GM12864 (cell line): ENCODE measurements at regions not wholly inside any gene's neighbourhood (a gene's known extent, or its start where the extent isn't known, plus 50 kb on each side); places are given as distances from the start of the nearest gene placed in this dataset.

Experiments
- DNase-seq: peaks from one replicate; pipeline ENCODE4 v3.0.0-alpha.2; 2011; ENCODE audit warnings: low read depth
- H3K4me3 ChIP-seq: 2 replicates; pipeline ENCODE4 v1.5.1; 2011; ENCODE audit warnings: mild to moderate bottlenecking, low read depth, low read length, control low read depth
- CTCF ChIP-seq: IDR thresholded peaks from 2 replicates; pipeline ENCODE4 v1.5.1; 2011; ENCODE audit warnings: low read depth, mild to moderate bottlenecking, moderate library complexity, low read length, control low read depth, inconsistent platforms; ENCODE audit errors: missing control alignments

GRCh38 chr2:65640793-65641103 is 208.3 kb upstream of the SPRED2 start:
- DNase-seq: no peak
- H3K4me3 ChIP-seq: no peak overlapping the region
- no peak for TF ChIP-seq CTCF

- no peak for TF ChIP-seq CTCF
- H3K4me3 ChIP-seq: no peak overlapping the region
- DNase-seq: no peak
Observed at GRCh38 chr2:65639156-65639864, 206.9 kb upstream of the SPRED2 start.

DNA sequence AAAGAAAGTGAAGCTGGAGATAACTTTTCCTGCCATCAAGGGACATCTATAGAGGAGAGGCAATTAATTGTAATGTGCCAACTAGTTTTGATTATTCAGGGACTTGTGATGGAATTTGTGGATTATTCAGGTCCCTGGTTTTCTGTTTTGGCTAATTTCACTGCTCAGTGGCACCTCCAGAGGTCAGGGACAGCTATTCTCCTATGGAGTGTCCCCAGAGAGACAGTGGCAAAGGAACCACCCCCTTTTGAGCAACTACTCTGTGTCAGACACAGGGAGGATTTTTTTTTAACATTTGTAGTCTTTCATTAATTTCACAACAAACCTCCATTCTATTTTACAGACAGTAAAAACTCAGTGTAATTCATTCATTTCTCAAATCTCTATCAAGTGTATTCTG is 206.0 kb upstream of the SPRED2 start:
- no peak overlapping the region for H3K4me3 ChIP-seq
- no peak for DNase-seq
- peak; percentile 31 for TF ChIP-seq CTCF

- no peak for DNase-seq
- TF ChIP-seq CTCF: no peak
Observed at GRCh38 chr2:65636813-65637483, 204.5 kb upstream of the SPRED2 start.

DNA sequence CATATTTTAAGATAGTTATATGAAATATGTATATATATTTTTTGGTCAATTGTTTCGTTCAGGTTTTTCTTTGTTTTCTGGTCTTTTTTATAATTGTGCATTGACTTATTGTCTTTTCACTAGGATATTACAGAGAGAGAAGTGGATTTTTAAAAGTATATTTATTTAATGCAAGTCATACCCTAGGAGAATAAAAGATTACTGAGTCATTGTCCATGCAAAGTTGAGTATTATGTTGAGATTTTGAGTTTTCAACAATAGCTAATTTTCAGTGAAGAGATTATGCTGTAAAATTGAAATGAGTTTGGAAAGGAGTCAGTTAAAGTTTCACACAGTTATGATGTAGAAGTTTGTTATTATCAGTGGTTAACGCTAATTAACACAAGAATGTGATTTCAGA is 203.6 kb upstream of the SPRED2 start:
- TF ChIP-seq CTCF: no peak
- no peak for DNase-seq
- H3K4me3 ChIP-seq: no peak overlapping the region

More at GRCh38 chr2:65636813-65637483, 204.5 kb upstream of the SPRED2 start:
- no peak overlapping the region for H3K4me3 ChIP-seq

DNA sequence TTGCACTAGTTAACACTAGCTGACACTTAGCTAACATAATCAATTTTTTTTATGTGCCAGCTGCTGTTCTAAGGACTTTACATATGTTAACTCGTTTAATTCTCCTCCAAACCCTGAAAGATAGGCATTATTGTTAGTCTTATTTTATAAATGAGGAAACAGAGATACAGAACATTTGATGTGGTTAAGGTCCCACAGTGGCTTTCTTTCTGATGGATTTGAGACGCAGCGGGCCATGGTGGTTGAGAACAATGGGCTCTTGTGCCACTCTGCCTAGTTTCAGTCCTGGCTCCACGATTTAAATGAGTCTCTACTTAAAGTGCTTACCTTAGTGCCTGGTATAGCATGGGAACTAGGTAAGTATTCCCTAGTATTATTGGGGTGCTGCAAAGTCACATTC is 201.9 kb upstream of the SPRED2 start:
- no peak for TF ChIP-seq CTCF
- no peak for DNase-seq
- no peak overlapping the region for H3K4me3 ChIP-seq

DNA sequence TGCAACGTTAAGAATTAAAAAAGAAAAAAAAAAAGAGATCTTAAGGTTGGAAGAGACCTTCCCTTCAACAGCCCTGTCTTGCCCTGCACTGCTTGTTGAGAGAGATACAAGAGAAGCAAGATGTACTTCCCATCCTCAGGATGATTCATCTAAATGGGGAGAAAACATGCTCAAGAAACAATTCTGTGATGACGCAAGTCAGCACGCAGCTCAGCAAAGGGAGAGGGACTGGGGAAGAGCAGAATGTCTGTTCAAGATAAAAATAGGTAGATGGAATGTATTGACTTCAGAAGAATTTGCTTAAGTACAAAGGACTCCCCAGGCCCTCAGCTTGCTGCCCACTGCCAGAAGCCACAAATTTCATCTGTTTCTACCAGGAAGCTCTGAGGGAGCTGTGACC is 198.2 kb upstream of the SPRED2 start:
- no peak overlapping the region for H3K4me3 ChIP-seq
- no peak for TF ChIP-seq CTCF
- DNase-seq: no peak
